ENCODE measurements at regions not wholly inside any gene's neighbourhood (a gene's known extent, or its start where the extent isn't known, plus 50 kb on each side); places are given as distances from the start of the nearest gene placed in this dataset.
A peak's percentile ranks its signal among the peaks of the same experiment; 100 is the strongest.
"Not testable (repeated sequence)": the region's sequence is repeated elsewhere in the genome, so short reads cannot be mapped to it uniquely, and the experiment has no call there.

DNA sequence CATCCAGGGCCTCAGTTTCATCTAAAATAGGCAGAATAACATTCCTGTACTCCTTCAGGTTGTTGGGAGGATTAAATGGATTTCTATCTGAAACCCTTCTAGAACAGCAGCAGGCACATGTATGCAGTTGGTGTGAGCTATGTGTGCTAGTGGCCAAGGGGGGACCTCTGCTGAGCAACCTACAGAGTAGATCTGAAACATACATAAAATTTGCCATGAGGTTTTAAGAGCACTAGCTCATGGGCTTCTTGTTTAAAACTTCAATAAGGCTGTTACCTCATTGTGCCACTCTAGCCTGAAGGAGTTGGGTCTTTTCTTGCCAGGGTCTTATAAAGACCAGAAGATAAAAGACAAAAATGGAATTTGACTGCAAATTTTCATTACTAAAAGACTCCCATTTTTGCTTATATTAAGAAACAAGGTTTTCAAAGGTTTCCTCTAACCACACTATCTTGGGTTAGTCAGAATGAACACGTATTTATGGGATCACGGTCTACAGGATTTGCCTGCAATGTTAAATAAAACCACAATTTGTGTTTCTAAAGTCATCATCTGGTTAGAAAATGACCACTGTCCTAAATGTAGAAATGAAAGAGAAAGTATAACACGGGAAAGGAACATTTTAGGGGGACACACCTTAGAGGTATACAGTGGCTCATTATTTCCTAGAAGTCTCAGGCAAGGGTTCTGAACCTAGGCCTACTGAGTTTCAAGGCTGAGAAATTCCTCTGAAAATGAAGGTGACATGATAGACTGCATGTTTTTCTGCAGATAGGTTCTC, 144.9 kb upstream of the OLIG3 start:
- no peak for DNase-seq
- TF ChIP-seq POLR2A (IDR thresholded peaks at IDR 0.05; ENCODE audit: low read length) (no peak), GATA1 (IDR thresholded peaks at IDR 0.05; ENCODE audit: low read depth, low read length) (no peak)

DNA sequence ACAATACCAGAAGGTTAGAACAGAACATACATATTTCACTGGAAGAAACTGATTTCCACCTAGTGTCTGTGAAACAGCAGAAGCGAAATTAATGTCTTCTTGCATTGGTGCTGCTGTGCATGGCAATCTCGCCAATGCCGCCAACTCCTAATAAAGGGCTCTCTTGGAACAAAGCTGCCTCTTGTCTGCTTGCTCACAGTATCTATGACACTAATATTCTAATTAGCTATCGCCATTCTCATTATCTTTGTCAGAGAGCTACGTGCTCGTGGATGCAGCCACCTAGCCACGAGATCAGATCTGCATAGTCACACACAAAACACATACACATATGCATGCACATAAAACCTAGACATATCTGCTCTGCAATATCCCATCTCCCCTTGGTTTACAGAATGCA, 145.9 kb upstream of the OLIG3 start:
- TF ChIP-seq POLR2A (IDR thresholded peaks at IDR 0.05; ENCODE audit: low read length) (no peak), GATA1 (IDR thresholded peaks at IDR 0.05; ENCODE audit: low read depth, low read length) (no peak)
- DNase-seq: no peak

DNA sequence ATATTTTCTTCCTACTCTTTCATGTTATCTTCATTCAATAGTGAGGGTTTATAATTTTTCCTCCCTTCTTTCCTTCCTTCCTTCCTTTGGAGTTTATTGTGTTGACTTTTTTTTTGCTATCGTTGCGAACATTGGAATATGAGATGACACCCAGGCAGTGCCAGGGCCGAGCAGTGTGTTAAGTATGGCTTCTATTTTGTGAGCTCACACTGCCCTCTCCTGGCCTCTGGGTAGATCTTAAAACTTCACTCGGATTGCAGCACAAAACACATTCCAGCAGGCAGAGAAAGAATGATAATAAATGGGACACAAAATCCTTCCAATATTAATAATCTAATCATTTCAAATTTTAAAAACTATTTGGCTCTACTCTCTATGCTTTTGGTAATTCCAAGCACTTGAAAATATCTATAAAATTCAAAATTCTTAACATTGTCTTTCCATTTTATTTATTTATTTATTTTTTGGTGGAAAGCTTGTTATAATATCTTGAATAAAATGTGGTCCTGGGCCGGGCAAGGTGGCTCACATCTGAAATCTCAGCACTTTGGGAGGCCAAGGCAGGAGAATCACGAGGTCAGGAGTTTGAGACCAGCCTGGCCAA, 147.4 kb upstream of the OLIG3 start:
- peak; percentile 54 to 78 for DNase-seq
- TF ChIP-seq GATA1 (IDR thresholded peaks at IDR 0.05; ENCODE audit: low read depth, low read length) (no peak), POLR2A (IDR thresholded peaks at IDR 0.05; ENCODE audit: low read length) (no peak)

DNA sequence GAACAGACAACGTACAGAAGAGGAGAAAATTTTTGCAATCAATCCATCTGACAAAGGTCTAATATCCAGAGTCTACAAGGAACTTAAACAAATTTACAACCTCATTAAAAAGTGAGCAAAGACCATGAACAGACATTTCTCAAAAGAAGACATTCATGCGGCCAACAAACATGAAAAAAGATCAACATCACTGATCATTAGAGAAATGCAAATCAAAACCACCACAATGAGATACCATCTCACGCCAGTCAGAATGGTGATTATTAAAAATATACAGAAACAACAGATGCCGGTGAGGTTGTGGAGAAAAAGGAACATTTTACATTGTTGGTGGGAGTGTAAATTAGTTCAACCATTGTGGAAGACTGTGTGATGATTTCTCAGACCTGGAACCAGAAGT, 149.0 kb upstream of the OLIG3 start:
- not testable (repeated sequence) for DNase-seq

DNA sequence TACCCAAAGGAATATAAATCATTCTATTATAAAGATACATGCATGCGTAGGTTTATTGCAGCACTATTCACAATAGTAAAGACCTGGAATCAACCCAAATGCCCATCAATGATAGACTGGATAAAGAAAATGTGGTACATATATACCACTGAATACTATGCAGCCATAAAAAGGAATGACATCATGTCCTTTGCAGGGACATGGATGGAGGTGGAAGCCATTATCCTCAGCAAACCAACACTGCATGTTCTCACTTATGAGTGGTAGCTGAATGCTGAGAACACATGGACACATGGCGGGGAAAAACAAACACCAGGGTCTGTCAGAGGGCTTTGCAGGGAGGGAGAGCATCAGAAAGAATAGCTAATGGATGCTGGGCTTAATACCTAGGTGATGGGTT, 149.4 kb upstream of the OLIG3 start:
- DNase-seq: not testable (repeated sequence)

DNA sequence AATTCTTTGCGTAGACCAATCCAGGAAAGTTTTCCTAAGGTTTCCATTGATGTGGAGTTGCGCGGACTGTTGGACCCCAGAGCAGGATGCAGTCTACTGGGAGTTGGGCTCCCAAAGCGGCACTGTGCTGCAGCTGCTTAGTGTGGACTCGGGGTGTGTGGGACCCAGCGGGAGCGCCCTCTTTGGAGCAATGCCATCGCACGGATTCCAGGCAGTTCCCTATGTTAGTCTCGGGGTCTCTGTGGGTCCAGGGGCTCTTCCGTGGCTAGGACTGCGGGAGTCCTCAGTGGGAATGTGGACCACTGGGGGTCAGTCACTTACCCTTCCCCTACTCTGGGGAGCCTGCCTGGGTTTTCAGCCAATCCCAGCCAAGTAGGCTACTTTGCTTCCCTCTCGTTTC, 151.7 kb upstream of the OLIG3 start:
- no peak for DNase-seq
- TF ChIP-seq GATA1 (IDR thresholded peaks at IDR 0.05; ENCODE audit: low read depth, low read length) (no peak), POLR2A (IDR thresholded peaks at IDR 0.05; ENCODE audit: low read length) (no peak)

DNA sequence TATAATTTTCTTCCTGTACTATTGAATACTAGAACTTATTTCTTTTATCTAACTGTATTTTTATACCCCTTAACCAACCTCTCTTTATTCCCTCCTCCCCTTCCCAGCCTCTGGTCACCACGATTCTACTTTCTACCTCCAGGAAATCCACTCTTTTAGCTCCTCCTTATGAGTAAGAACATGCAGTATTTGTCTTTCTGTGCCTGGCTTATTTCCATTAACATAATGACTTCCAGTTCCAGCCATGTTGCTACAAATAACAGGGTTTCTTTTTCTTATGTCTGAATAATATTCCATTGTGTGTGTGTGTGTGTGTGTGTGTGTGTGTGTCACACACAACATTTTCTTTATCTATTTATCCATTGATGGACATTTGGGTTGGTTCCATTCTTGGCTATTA, 152.3 kb upstream of the OLIG3 start:
- no peak for DNase-seq
- TF ChIP-seq POLR2A (IDR thresholded peaks at IDR 0.05; ENCODE audit: low read length): no peak
- no peak for TF ChIP-seq GATA1 (IDR thresholded peaks at IDR 0.05; ENCODE audit: low read depth, low read length)

DNA sequence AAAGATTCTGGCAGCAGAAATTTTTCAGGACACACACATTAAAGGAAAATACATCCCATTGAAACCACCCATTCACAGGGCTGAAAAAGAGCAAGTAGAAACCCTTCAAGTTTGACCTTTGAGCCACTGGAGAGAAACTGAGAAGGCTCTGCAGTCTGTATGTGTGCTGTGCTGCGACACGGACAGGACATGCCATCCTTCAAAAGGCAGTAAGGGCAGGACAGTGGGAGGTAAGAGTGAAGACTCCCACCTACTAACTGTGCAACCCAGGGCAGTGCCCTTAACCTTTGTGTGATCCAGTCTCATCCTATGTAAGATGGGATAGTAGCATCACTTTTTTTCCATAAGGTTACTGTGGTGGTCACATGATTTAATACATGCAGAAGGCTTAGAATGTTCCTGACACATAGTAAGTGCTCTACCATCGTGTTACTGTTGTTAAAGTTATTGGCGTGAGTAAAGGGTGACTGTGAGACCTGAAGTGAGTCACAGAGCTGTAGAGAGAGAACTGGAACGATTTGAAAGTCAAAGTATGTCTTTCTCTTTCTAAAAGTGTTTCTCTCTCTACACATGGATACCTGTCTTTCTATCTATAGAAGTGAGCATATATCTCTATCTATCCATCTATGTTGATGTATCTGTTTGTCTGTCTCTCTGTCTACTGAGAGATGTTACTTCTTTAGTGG, 153.7 kb upstream of the OLIG3 start:
- DNase-seq: no peak
- TF ChIP-seq GATA1 (IDR thresholded peaks at IDR 0.05; ENCODE audit: low read depth, low read length) (no peak), POLR2A (IDR thresholded peaks at IDR 0.05; ENCODE audit: low read length) (no peak)

DNA sequence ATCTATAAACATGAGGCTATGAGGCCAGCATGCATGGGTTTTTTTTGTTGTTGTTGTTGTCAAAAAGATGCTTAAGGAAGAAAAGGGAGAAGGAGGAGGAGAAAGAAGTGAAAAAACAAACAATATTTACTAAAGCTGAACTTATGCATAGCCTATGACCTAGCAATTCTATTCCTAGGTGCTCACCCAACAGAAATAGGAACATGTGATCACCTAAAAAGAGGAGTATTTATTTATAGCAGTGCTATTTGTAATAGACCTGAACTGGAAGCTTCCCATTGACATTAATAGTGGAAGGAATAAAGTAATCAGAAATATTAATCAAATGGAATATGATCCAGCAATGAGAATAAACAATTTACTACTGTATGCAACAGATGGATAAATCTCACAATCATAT, 156.5 kb upstream of the OLIG3 start:
- TF ChIP-seq POLR2A (IDR thresholded peaks at IDR 0.05; ENCODE audit: low read length) (no peak), GATA1 (IDR thresholded peaks at IDR 0.05; ENCODE audit: low read depth, low read length) (no peak)
- no peak for DNase-seq

DNA sequence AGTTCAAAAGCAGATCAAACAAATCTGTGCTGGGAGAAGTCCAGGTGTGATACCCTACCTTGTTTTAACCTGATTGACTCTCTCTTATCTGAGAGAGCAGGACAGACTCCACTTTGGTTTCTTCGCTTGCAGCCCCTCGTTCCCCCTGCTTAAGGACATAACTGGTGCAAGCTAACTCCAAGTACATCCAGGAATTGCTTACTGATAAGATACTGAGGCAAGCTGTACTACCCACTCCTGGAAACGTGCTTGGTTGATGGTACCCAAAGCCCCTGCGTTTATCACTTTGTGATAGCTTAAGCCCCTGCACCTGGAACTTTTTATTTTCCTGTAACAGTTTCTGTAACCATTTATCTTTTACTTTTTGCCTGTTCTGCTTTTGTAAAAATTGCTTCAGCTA, 157.0 kb upstream of the OLIG3 start:
- TF ChIP-seq GATA1 (IDR thresholded peaks at IDR 0.05; ENCODE audit: low read depth, low read length) (no peak), POLR2A (IDR thresholded peaks at IDR 0.05; ENCODE audit: low read length) (no peak)
- DNase-seq: no peak

DNA sequence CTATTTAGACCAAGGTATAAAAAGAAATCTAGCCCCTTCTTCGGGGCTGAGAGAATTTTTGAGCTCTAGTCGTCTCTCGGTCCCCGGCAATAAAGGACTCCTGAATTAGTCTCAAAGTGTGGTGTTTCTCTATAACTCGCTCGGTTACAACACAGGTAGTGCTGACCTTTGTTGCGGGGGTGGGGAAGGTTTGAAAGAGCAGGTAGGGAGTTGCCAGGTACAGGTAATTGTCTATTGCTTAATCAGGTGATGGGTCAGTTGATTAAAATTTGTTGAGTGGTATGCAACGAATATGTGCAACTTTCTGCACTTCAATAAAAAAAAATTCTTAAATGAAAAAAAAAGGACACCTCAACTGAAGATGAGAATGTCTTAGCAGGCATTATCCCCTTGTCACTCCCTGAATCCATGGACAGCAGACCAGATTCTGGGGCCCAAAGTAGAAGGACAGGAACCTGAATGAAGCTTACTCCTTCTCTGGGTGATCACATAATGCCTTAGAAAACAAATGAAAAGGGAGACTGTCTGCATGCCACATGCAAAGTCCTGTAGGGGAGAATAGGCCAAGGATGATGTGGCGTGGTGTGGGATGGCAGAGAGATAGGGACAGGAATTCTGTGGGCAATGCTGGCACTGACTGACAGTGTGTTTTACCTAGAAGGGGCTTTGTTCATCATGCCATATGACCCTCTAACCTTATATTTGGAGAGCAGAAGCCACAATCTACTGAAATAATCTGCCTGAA, 157.6 kb upstream of the OLIG3 start:
- no peak for TF ChIP-seq POLR2A (IDR thresholded peaks at IDR 0.05; ENCODE audit: low read length)
- no peak for TF ChIP-seq GATA1 (IDR thresholded peaks at IDR 0.05; ENCODE audit: low read depth, low read length)
- DNase-seq: no peak

DNA sequence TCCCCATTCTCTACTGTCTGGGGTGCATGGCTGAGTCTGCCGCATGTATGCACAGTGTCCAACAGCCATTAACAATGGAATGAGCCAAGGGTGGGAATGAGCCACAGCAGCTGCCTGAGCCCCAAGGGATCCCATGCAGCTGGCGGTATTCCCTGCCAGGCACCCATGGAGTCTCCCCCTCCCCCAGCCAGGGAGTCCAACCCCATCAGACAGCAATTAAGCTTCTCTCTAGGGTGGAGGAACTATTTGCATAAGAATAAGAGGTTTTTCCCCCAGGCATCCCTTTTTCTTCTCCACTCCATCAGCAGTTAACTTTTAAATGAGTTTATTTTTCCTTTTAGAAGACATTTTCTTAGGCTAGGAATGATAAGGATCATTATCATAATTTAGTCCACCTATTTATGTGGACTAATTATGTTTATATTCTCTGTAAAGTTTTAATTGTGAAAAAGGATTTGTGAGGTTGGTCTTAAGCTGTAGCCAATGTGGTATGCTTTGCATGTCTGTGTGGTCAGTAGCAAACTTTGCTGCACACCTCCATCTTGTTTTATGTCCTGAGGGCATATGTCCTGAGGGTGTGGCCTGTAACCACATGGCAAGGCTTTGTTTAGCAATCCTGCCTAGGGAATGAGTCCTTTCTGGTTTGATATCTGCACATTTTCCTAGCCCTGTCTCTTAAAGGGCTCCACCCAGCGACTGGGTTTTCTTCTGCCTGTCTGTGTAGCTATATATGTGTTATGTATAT, 158.9 kb upstream of the OLIG3 start:
- TF ChIP-seq GATA1 (IDR thresholded peaks at IDR 0.05; ENCODE audit: low read depth, low read length): no peak
- no peak for TF ChIP-seq POLR2A (IDR thresholded peaks at IDR 0.05; ENCODE audit: low read length)
- no peak for DNase-seq

DNA sequence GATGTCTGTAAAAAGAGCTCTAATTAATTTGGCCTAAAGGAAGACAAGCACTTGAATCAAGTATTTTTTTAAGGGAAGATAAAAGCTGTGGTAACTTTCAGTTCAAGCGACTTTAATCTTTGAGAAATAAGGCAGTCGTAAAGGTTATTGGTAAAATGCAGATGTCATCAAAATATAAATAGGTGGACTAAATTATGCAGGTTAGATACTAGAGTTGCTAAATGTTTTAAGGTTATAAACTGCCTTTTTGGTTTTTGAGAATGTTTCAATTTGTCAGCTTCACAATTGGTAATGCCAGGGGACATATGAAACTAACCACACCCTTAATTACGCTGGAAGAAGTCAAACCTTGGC, 159.5 kb upstream of the OLIG3 start:
- DNase-seq: no peak
- no peak for TF ChIP-seq POLR2A (IDR thresholded peaks at IDR 0.05; ENCODE audit: low read length)
- TF ChIP-seq GATA1 (IDR thresholded peaks at IDR 0.05; ENCODE audit: low read depth, low read length): no peak
